Posterior cingulate gyrus (tissue), 11 donors: ENCODE measurements at regions not wholly inside any gene's neighbourhood (a gene's known extent, or its start where the extent isn't known, plus 50 kb on each side); places are given as distances from the start of the nearest gene placed in this dataset.

Experiments used
- DNase-seq, 10 donors: peaks; one replicate each; pipeline versions ENCODE4 v3.0.0 to v3.0.0-alpha.2; 2020 to 2021; ENCODE audit warnings: mixed read lengths in 3 of 10
- intact Hi-C: fragments of 100-400 bp; cut with DNase I; formaldehyde crosslinking; loops from one replicate; pipeline ENCODE4 v1.15.1; 2023

- no peak for DNase-seq
- intact Hi-C loops: no loop called here
These were observed 60.1 kb upstream of the ASXL3 start for GRCh38 chr18:33517950-33518349.

GRCh38 chr18:33513027-33513426 lies 65.0 kb upstream of the ASXL3 start:
- intact Hi-C loops: no loop called here
- DNase-seq: no peak

GRCh38 chr18:33507019-33507418 lies 66.5 kb upstream of the CCDC178 start:
- DNase-seq: no peak
- intact Hi-C loops: no loop called here

- DNase-seq: no peak
- intact Hi-C loops: no loop called here
These were observed 65.3 kb upstream of the CCDC178 start for GRCh38 chr18:33505798-33506197.

- intact Hi-C loops: no loop called here
- DNase-seq: no peak
These were observed 64.8 kb upstream of the CCDC178 start for GRCh38 chr18:33505297-33505696.

- intact Hi-C loops: loop anchor here (2.0 kb wide), 1 partner anchor 260 kb away; no protein-coding TSS in a partner anchor
- peak in 4 of 10 donors; percentile 16 to 25 (median 23) for DNase-seq
These were observed 54.8 kb upstream of the CCDC178 start for GRCh38 chr18:33495278-33495677.
